IMR-90 (cell line): ENCODE measurements at regions not wholly inside any gene's neighbourhood (a gene's known extent, or its start where the extent isn't known, plus 50 kb on each side); places are given as distances from the start of the nearest gene placed in this dataset.
A peak's percentile ranks its signal among the peaks of the same experiment; 100 is the strongest.

Source experiments
- ATAC-seq: fragments of 200-7000 bp; cut with Tn5 transposase; 2 replicates; pipeline ENCODE4 v1.9.1; 2020; ENCODE audit warnings: low read depth, mild to moderate bottlenecking, moderate library complexity
- BruUV-seq: library from RNA; stranded (reverse); fragments of 400-500 nt; replicated peaks from 2 replicates; lab custom pipeline; 2021; lab: Mats Ljungman, UMichigan
- CTCF ChIA-PET: fragments of 300-600 bp; formaldehyde crosslinking; extraction: SDS; loops from one replicate; lab custom pipeline; 2021; ENCODE audit warnings: antibody characterized with exemption; lab: Yijun Ruan, JAX
- POLR2A ChIA-PET: fragments of 300-600 bp; sonication (Branson Sonifier 250); formaldehyde crosslinking; loops from one replicate; lab custom pipeline; 2022; ENCODE audit warnings: antibody characterized with exemption; ENCODE audit not compliant: unreplicated experiment; lab: Charles Lee
- DNase-seq: peaks from one replicate; pipeline ENCODE4 v3.0.0; 2013
- H2AFZ ChIP-seq: replicated peaks from 2 replicates; pipeline ENCODE3; 2013; ENCODE audit warnings: low read length, mild to moderate bottlenecking; ENCODE audit not compliant: poor library complexity
- H2AK5ac ChIP-seq: 2 replicates; pipeline ENCODE4 v1.6.1; 2013; ENCODE audit warnings: low read depth, low read length, inconsistent platforms
- H2AK9ac ChIP-seq: replicated peaks from 2 replicates; pipeline ENCODE3; 2013; ENCODE audit warnings: mild to moderate bottlenecking, low read depth, low read length, moderate library complexity; ENCODE audit not compliant: poor library complexity
- H2BK120ac ChIP-seq: 2 replicates; pipeline ENCODE4 v1.6.1; 2013; ENCODE audit warnings: low read depth, low read length, inconsistent platforms
- H2BK15ac ChIP-seq: 3 replicates; pipeline ENCODE4 v1.6.1; 2013; ENCODE audit warnings: low read depth, low read length, inconsistent platforms
- H2BK20ac ChIP-seq: 2 replicates; pipeline ENCODE4 v1.6.1; 2013; ENCODE audit warnings: low read depth, mild to moderate bottlenecking, inconsistent platforms, low read length, moderate library complexity
- H2BK5ac ChIP-seq: 2 replicates; pipeline ENCODE4 v1.6.1; 2013; ENCODE audit warnings: mild to moderate bottlenecking, low read depth, low read length, inconsistent platforms; ENCODE audit not compliant: poor library complexity, severe bottlenecking
- H3K14ac ChIP-seq: replicated peaks from 2 replicates; pipeline ENCODE4 v1.6.1; 2013; ENCODE audit warnings: low read depth, low read length, inconsistent platforms
- H3K18ac ChIP-seq: 2 replicates; pipeline ENCODE4 v1.6.1; 2013; ENCODE audit warnings: low read depth, low read length, control low read depth
- H3K23ac ChIP-seq: 2 replicates; pipeline ENCODE4 v1.6.1; 2013; ENCODE audit warnings: low read depth, low read length, inconsistent platforms
- H3K27ac ChIP-seq: 2 replicates; pipeline ENCODE4 v1.5.1; 2013; ENCODE audit warnings: mild to moderate bottlenecking, control low read depth, low read length; ENCODE audit not compliant: insufficient read depth
- H3K27me3 ChIP-seq: 2 replicates; pipeline ENCODE4 v1.6.1; 2013; ENCODE audit warnings: low read length; ENCODE audit not compliant: control insufficient read depth, insufficient read depth
- H3K36me3 ChIP-seq: 2 replicates; pipeline ENCODE4 v1.6.1; 2013; ENCODE audit warnings: low read length, mixed read lengths; ENCODE audit not compliant: control insufficient read depth, insufficient read depth
- H3K4ac ChIP-seq: 2 replicates; pipeline ENCODE4 v1.6.1; 2013; ENCODE audit warnings: low read depth, low read length, inconsistent platforms
- H3K4me1 ChIP-seq: 2 replicates; pipeline ENCODE4 v1.6.1; 2013; ENCODE audit warnings: low read length, mixed read lengths; ENCODE audit not compliant: control insufficient read depth, insufficient read depth
- H3K4me2 ChIP-seq: 2 replicates; pipeline ENCODE4 v1.6.1; 2013; ENCODE audit warnings: low read depth, mild to moderate bottlenecking, control low read depth, low read length, moderate library complexity
- H3K4me3 ChIP-seq: 2 replicates; pipeline ENCODE4 v1.5.1; 2013; ENCODE audit warnings: low read depth, mild to moderate bottlenecking, control low read depth, low read length, moderate library complexity; ENCODE audit not compliant: insufficient read depth
- H3K56ac ChIP-seq: 2 replicates; pipeline ENCODE4 v1.6.1; 2013; ENCODE audit warnings: low read length, inconsistent platforms; ENCODE audit not compliant: insufficient read depth; ENCODE audit errors: extremely low read depth
- H3K79me1 ChIP-seq, 2 experiments: 2 replicates each; pipeline ENCODE4 v1.6.1; 2013; ENCODE audit warnings: low read length in 2 of 2, inconsistent platforms in 1 of 2, low read depth in 1 of 2
- H3K9ac ChIP-seq: 2 replicates; pipeline ENCODE4 v1.6.1; 2013; ENCODE audit warnings: low read depth, low read length, control low read depth
- H3K9me1 ChIP-seq: 2 replicates; pipeline ENCODE4 v1.6.1; 2013; ENCODE audit warnings: low read length, inconsistent platforms; ENCODE audit not compliant: insufficient read depth
- H3K9me3 ChIP-seq: 2 replicates; pipeline ENCODE4 v1.6.1; 2013; ENCODE audit warnings: low read length; ENCODE audit not compliant: control insufficient read depth, insufficient read depth
- H4K20me1 ChIP-seq: 2 replicates; pipeline ENCODE4 v1.6.1; 2013; ENCODE audit warnings: low read length, inconsistent platforms; ENCODE audit not compliant: insufficient read depth
- H4K5ac ChIP-seq: 2 replicates; pipeline ENCODE4 v1.6.1; 2013; ENCODE audit warnings: mild to moderate bottlenecking, low read depth, low read length, control low read depth
- H4K8ac ChIP-seq, 2 experiments: 2 replicates each; pipeline ENCODE4 v1.6.1; 2013; ENCODE audit warnings: low read depth in 2 of 2, low read length in 2 of 2, control low read depth in 1 of 2, inconsistent platforms in 1 of 2
- H4K91ac ChIP-seq: 2 replicates; pipeline ENCODE4 v1.6.1; 2013; ENCODE audit warnings: low read depth, low read length, inconsistent platforms; ENCODE audit not compliant: insufficient read depth
- CHD1 ChIP-seq: IDR thresholded peaks from 2 replicates; pipeline ENCODE4 v1.6.1; 2012; ENCODE audit warnings: low read depth, low read length, improper control_type of control experiment
- FOS ChIP-seq: fragments of 150-350 bp; IDR thresholded peaks from 2 replicates; pipeline ENCODE4 v1.6.1; 2016; ENCODE audit warnings: low read depth, low read length
- MAFK ChIP-seq: IDR thresholded peaks from 2 replicates; pipeline ENCODE4 v1.6.1; 2012; ENCODE audit warnings: low read depth, low read length, improper control_type of control experiment
- MAZ ChIP-seq: IDR thresholded peaks from 2 replicates; pipeline ENCODE4 v1.6.1; 2012; ENCODE audit warnings: low read depth, mild to moderate bottlenecking, low read length, improper control_type of control experiment, moderate library complexity, borderline replicate concordance
- MXI1 ChIP-seq: IDR thresholded peaks from 2 replicates; pipeline ENCODE4 v1.6.1; 2012; ENCODE audit warnings: low read depth, mild to moderate bottlenecking, low read length, moderate library complexity, borderline replicate concordance
- RAD21 ChIP-seq: IDR thresholded peaks from 2 replicates; pipeline ENCODE4 v1.6.1; 2012; ENCODE audit warnings: low read length, improper control_type of control experiment
- SMC3 ChIP-seq: fragments of 150-350 bp; IDR thresholded peaks from 2 replicates; pipeline ENCODE4 v1.6.1; 2016; ENCODE audit warnings: low read depth, mild to moderate bottlenecking, antibody characterized with exemption, low read length, moderate library complexity
- whole genome bisulfite sequencing, 2 experiments: methylation state at CpG; one replicate each; pipeline versions ENCODE4 v1.1.5 to v1.1.7; 2013; ENCODE audit warnings: missing lambda C conversion rate in 2 of 2; ENCODE audit not compliant: insufficient read length in 1 of 2; ENCODE audit errors: extremely low coverage in 2 of 2; 5-methylcytosine and 5-hydroxymethylcytosine counted together
- dilution Hi-C: fragments of 300-500 bp; cut with HindIII; formaldehyde crosslinking; loops from one replicate; pipeline ENCODE4 v1.14.3; 2018; ENCODE audit warnings: low sequenced_read_pairs; ENCODE audit not compliant: unreplicated experiment
- in situ Hi-C: fragments of 300-500 bp; cut with MboI; formaldehyde crosslinking; loops from 3 replicates; pipeline ENCODE4 v1.14.3; 2019; ENCODE audit warnings: low sequenced_read_pairs, inconsistent platforms, mixed read lengths
- intact Hi-C: fragments of 100-400 bp; cut with micrococcal nuclease; formaldehyde crosslinking; loops from 2 replicates; pipeline ENCODE4 v1.10.0; 2022
- TF ChIP-seq, protein P1 (sequence below): fragments of 150-350 bp; IDR thresholded peaks from 2 replicates; pipeline ENCODE4 v1.6.1; 2017; ENCODE audit warnings: mild to moderate bottlenecking, antibody characterized with exemption, low read length, low read depth
- TF ChIP-seq, protein P2 (sequence below): fragments of 150-350 bp; IDR thresholded peaks from 2 replicates; pipeline ENCODE4 v1.6.1; 2016; ENCODE audit warnings: low read depth, mild to moderate bottlenecking, low read length, moderate library complexity, borderline replicate concordance
- TF ChIP-seq, protein P3 (sequence below): conservative IDR thresholded peaks from 2 replicates; pipeline ENCODE4 v1.5.1; 2012; ENCODE audit warnings: mild to moderate bottlenecking, low read depth, low read length, improper control_type of control experiment

DNA sequence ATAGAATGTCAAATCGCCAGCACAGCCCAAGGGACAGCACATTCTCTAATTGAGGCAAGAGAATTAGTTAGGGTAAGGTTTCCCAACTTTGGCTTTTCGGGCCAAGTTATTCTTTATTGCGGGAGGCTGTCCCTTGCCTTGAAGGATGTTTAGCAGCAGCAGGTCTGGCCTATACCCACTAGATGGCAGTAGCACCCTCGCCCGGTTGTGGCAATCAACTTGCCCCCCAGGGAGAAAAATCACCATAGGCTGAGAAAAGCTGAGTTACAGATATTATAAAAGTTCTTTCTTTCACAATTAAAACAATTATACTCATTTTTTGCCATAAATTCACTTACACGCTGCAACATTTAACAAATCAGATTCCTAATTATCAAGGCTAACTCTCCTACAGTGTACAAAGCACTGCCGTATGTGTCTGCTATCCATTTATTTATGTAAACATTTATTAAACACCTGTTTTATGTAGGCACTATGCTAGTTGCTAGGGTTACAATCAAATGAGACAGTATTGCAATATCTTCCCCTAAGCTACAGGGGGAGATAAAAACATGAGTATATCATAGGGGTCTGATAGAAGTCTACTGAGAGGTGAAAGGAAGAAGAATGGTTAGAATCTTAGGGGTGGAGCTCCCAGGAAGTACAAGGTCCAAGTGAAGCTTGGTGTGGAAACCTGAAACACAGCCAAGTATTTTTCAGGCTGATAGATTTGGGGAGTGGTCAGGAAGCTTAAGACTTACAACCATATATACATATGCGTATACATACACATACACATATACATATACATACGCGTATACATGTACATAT, 452.3 kb downstream of the RAB38 start:
- Histone ChIP-seq H2BK20ac (no peak overlapping the region), H3K9me3 (no peaks in the 10 kb centered on the region), H3K23ac (no peak overlapping the region), H3K4ac (no peak overlapping the region), H2BK15ac (no peak overlapping the region), H2BK5ac (no peak overlapping the region), H4K91ac (no peak overlapping the region), H3K56ac (no peak overlapping the region), H3K27ac (no peak overlapping the region), H2AK9ac (peak overlapping the region; percentile 5), H3K36me3 (no peaks in the 10 kb centered on the region), H2AK5ac (no peak overlapping the region), H3K4me1 (no peaks in the 10 kb centered on the region), H3K27me3 (no peaks in the 10 kb centered on the region), H3K4me3 (no peak overlapping the region), H3K18ac (no peak overlapping the region), H3K79me1 (no peaks in the 10 kb centered on the region), H2BK120ac (no peak overlapping the region), H2AFZ (no peak overlapping the region), H3K9ac (no peak overlapping the region), H4K8ac (no peak overlapping the region), H4K20me1 (no peaks in the 10 kb centered on the region), H3K9me1 (no peaks in the 10 kb centered on the region), H4K5ac (no peak overlapping the region), H3K4me2 (no peak overlapping the region), H3K14ac (no peak overlapping the region)
- BruUV-seq: no TSS peak
- CTCF ChIA-PET: interaction anchor here (0.6 to 0.9 kb wide), 3 partner anchors 19 to 397 kb away, joined by 3 to 5 read pairs (median 3); no protein-coding TSS in a partner anchor
- in situ Hi-C loops (loop anchor here (25.0 kb wide), 1 partner anchor 361 kb away; no protein-coding TSS in a partner anchor), dilution Hi-C loops (no loop called here), intact Hi-C loops (loop anchor here (2.0 to 5.0 kb wide), 2 partner anchors 370 to 819 kb away; no protein-coding TSS in a partner anchor)
- TF ChIP-seq, protein P1, sequence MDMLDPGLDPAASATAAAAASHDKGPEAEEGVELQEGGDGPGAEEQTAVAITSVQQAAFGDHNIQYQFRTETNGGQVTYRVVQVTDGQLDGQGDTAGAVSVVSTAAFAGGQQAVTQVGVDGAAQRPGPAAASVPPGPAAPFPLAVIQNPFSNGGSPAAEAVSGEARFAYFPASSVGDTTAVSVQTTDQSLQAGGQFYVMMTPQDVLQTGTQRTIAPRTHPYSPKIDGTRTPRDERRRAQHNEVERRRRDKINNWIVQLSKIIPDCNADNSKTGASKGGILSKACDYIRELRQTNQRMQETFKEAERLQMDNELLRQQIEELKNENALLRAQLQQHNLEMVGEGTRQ: no peak
- no peak for TF ChIP-seq MAFK
- TF ChIP-seq CHD1: no peak
- 0 out of 2 replicates have a peak, but pooled peaks have one; percentile 32 for TF ChIP-seq SMC3
- TF ChIP-seq, protein P2, sequence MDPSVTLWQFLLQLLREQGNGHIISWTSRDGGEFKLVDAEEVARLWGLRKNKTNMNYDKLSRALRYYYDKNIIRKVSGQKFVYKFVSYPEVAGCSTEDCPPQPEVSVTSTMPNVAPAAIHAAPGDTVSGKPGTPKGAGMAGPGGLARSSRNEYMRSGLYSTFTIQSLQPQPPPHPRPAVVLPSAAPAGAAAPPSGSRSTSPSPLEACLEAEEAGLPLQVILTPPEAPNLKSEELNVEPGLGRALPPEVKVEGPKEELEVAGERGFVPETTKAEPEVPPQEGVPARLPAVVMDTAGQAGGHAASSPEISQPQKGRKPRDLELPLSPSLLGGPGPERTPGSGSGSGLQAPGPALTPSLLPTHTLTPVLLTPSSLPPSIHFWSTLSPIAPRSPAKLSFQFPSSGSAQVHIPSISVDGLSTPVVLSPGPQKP: no peak
- peak; percentile 42 for TF ChIP-seq RAD21
- TF ChIP-seq MAZ: no peak
- no peak for TF ChIP-seq FOS
- TF ChIP-seq MXI1: no peak
- TF ChIP-seq, protein P3, sequence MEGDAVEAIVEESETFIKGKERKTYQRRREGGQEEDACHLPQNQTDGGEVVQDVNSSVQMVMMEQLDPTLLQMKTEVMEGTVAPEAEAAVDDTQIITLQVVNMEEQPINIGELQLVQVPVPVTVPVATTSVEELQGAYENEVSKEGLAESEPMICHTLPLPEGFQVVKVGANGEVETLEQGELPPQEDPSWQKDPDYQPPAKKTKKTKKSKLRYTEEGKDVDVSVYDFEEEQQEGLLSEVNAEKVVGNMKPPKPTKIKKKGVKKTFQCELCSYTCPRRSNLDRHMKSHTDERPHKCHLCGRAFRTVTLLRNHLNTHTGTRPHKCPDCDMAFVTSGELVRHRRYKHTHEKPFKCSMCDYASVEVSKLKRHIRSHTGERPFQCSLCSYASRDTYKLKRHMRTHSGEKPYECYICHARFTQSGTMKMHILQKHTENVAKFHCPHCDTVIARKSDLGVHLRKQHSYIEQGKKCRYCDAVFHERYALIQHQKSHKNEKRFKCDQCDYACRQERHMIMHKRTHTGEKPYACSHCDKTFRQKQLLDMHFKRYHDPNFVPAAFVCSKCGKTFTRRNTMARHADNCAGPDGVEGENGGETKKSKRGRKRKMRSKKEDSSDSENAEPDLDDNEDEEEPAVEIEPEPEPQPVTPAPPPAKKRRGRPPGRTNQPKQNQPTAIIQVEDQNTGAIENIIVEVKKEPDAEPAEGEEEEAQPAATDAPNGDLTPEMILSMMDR: peak; percentile 51
- POLR2A ChIA-PET: no interaction called here
- peak; percentile 2 for DNase-seq
- ATAC-seq: 0 out of 2 replicates have a peak, but pooled peaks have one; percentile 49
- no CpG with 5 or more reads among the region's 10 CpGs for WGBS, 2 experiments
